CD4-positive, alpha-beta T cell (primary cell): ENCODE measurements at regions not wholly inside any gene's neighbourhood (a gene's known extent, or its start where the extent isn't known, plus 50 kb on each side); places are given as distances from the start of the nearest gene placed in this dataset.

Experiments used
- ATAC-seq: fragments of 200-7000 bp; cut with Tn5 transposase; one replicate; pipeline ENCODE4 v1.10.0; 2022; ENCODE audit warnings: mild to moderate bottlenecking; ENCODE audit not compliant: poor library complexity
- CTCF ChIA-PET: fragments of 350-600 bp; sonication (Branson Sonifier 250); formaldehyde crosslinking; loops from one replicate; lab custom pipeline; 2021; ENCODE audit warnings: antibody characterized with exemption, inconsistent platforms; lab: Charles Lee
- POLR2A ChIA-PET: fragments of 350-600 bp; sonication (Branson Sonifier 250); formaldehyde crosslinking; loops from one replicate; lab custom pipeline; 2021; ENCODE audit warnings: antibody characterized with exemption, inconsistent platforms; lab: Charles Lee
- DNase-seq, 14 experiments: peaks; one replicate each; pipeline ENCODE4 v3.0.0-alpha.2; 2013 to 2020; ENCODE audit warnings: mixed read lengths in 2 of 14
- H3K27ac ChIP-seq, 2 donors: one replicate each; pipeline versions ENCODE4 v1.5.1 to v1.7.0; 2013; ENCODE audit warnings: low read length in 2 of 2, low read depth in 1 of 2, mild to moderate bottlenecking in 1 of 2
- H3K27me3 ChIP-seq, 2 experiments: 1 replicate in 1 of 2; 2 replicates in 1 of 2; pipeline versions ENCODE4 v1.6.1 to v1.7.0; 2013; ENCODE audit warnings: low read length in 2 of 2, control low read depth in 1 of 2, mild to moderate bottlenecking in 1 of 2, moderate library complexity in 1 of 2; ENCODE audit not compliant: insufficient read depth in 2 of 2, control insufficient read depth in 1 of 2
- H3K36me3 ChIP-seq: one replicate; pipeline ENCODE4 v1.6.1; 2013; ENCODE audit warnings: low read length, control low read depth; ENCODE audit not compliant: insufficient read depth
- H3K4me1 ChIP-seq: one replicate; pipeline ENCODE4 v1.6.1; 2013; ENCODE audit warnings: low read length, control low read depth; ENCODE audit not compliant: insufficient read depth
- H3K4me3 ChIP-seq: one replicate; pipeline ENCODE4 v1.5.1; 2013; ENCODE audit warnings: mild to moderate bottlenecking, low read length, moderate library complexity
- H3K9me3 ChIP-seq, 2 experiments: 1 replicate in 1 of 2; 2 replicates in 1 of 2; pipeline versions ENCODE4 v1.6.1 to v1.7.0; 2013; ENCODE audit warnings: low read length in 2 of 2, mild to moderate bottlenecking in 2 of 2, control low read depth in 1 of 2, moderate library complexity in 1 of 2; ENCODE audit not compliant: control insufficient read depth in 1 of 2, insufficient read depth in 1 of 2
- H3K27ac Mint-ChIP-seq: one replicate; pipeline ENCODE4 v1.8.0; 2020; ENCODE audit warnings: mixed read lengths
- H3K27me3 Mint-ChIP-seq: one replicate; pipeline ENCODE4 v1.8.0; 2021; ENCODE audit warnings: mixed read lengths
- H3K36me3 Mint-ChIP-seq: one replicate; pipeline ENCODE4 v1.8.0; 2021; ENCODE audit warnings: low read depth, mixed read lengths
- H3K4me1 Mint-ChIP-seq: one replicate; pipeline ENCODE4 v1.8.0; 2021; ENCODE audit warnings: low read depth, mixed read lengths
- H3K4me3 Mint-ChIP-seq: one replicate; pipeline ENCODE4 v1.8.0; 2020; ENCODE audit warnings: mild to moderate bottlenecking, mixed read lengths
- H3K9me3 Mint-ChIP-seq: one replicate; pipeline ENCODE4 v1.8.0; 2020; ENCODE audit warnings: mixed read lengths
- intact Hi-C, 2 experiments: fragments of 100-400 bp; cut with DNase I in 1 of 2; cut with micrococcal nuclease in 1 of 2; formaldehyde crosslinking; loops; one replicate each; pipeline versions ENCODE4 v1.15.1 to v1.9.0; 2023 to 2025; cut with DNase I, micrococcal nuclease
- TF ChIP-seq, protein P1 (sequence below): fragments of 200-600 bp; IDR thresholded peaks from one replicate; pipeline ENCODE4 v1.8.0; 2022; ENCODE audit warnings: antibody characterized with exemption, mild to moderate bottlenecking

DNA sequence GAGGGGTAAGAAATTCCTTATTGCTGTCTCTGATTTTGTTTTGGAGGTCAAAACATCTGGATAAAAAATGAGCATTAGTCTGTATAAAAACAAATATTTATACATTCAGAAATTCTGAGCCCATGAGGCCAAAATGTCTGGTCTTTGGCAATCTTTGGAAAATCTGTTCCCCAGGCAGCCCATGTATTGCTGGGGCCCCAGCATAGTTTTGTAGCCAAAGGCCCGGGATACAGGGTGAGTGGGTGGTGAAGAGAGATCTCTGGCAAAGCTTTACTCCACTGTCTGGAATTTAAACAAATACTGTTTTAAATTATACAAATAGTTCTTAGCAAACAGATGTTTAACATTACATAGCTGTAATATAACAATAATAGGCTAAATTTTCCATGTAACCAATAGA, 134.7 kb upstream of the GALNT17 start:
- Mint-ChIP-seq H3K27me3 (no peaks in the 10 kb centered on the region), H3K36me3 (no peaks in the 10 kb centered on the region), H3K9me3 (peaks cover 15% of the 10 kb centered on the region), H3K27ac (no peak overlapping the region), H3K4me1 (no peaks in the 10 kb centered on the region), H3K4me3 (no peak overlapping the region)
- Histone ChIP-seq H3K27ac (no peak overlapping the region), H3K9me3 (peaks cover 0 to 4% of the 10 kb centered on the region in 2 experiments), H3K4me1 (no peaks in the 10 kb centered on the region), H3K4me3 (no peak overlapping the region), H3K27me3 (no peaks in the 10 kb centered on the region), H3K36me3 (no peaks in the 10 kb centered on the region)
- TF ChIP-seq, protein P1, sequence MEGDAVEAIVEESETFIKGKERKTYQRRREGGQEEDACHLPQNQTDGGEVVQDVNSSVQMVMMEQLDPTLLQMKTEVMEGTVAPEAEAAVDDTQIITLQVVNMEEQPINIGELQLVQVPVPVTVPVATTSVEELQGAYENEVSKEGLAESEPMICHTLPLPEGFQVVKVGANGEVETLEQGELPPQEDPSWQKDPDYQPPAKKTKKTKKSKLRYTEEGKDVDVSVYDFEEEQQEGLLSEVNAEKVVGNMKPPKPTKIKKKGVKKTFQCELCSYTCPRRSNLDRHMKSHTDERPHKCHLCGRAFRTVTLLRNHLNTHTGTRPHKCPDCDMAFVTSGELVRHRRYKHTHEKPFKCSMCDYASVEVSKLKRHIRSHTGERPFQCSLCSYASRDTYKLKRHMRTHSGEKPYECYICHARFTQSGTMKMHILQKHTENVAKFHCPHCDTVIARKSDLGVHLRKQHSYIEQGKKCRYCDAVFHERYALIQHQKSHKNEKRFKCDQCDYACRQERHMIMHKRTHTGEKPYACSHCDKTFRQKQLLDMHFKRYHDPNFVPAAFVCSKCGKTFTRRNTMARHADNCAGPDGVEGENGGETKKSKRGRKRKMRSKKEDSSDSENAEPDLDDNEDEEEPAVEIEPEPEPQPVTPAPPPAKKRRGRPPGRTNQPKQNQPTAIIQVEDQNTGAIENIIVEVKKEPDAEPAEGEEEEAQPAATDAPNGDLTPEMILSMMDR: no peak
- POLR2A ChIA-PET: no interaction called here
- no peak for DNase-seq
- intact Hi-C loops: no loop called here
- CTCF ChIA-PET: no interaction called here
- no peak for ATAC-seq

DNA sequence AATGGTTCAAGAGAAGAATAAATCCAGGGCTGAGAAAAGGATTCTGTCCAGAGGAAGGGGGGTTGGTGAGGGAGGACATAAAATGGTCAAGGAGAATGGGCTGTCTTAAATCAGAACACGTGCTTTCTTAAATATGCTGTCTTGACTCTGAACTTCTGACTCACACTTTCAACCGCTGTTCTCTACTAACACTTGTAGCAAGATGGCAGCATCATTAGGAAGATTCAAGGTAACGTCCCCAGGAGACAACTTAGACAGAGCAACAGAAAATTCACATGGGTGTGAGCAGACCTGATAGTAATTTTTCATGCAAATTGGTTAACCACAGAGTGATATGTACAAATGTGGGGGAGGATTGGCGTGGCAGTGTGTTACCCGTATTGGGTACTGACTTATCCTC, 126.8 kb upstream of the GALNT17 start:
- H3K9me3 ChIP-seq: peaks cover 0 to 3% of the 10 kb centered on the region in 2 experiments
- H3K27me3 ChIP-seq: no peaks in the 10 kb centered on the region
- H3K27ac ChIP-seq: no peak overlapping the region
- ChIA-PET CTCF (no interaction called here), POLR2A (no interaction called here)
- Mint-ChIP-seq H3K36me3 (no peaks in the 10 kb centered on the region), H3K27me3 (peaks cover 4% of the 10 kb centered on the region), H3K9me3 (peaks cover 12% of the 10 kb centered on the region), H3K4me1 (no peaks in the 10 kb centered on the region), H3K27ac (no peak overlapping the region), H3K4me3 (no peak overlapping the region)
- ATAC-seq (no peak), DNase-seq (no peak)
- H3K36me3 ChIP-seq: no peaks in the 10 kb centered on the region
- TF ChIP-seq, protein P1: no peak
- no peaks in the 10 kb centered on the region for H3K4me1 ChIP-seq
- H3K4me3 ChIP-seq: no peak overlapping the region
- intact Hi-C loops: no loop called here

DNA sequence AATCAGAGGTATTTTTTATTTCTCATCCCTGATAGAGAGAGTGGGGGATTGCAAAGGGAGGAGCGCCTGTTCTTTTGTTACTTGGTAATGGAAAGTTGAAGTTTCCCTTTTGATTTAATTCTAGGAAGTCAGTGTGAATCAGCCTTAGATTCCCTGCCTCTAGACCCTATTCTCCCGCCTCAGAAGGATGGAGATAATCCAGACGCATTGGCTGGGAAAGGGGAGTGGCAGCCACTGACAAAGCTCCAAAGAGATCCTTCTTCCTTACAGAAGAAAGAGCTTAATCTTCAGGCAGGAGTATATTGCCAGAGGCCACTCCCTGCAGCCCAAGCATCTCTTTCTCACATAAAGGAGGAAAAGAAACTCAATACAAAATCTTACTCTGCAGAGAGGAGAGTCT, 122.3 kb upstream of the GALNT17 start:
- CTCF ChIA-PET: no interaction called here
- H3K4me1 ChIP-seq: no peaks in the 10 kb centered on the region
- POLR2A ChIA-PET: no interaction called here

More for the DNA sequence above, 122.3 kb upstream of the GALNT17 start:
- ATAC-seq (no peak), DNase-seq (no peak)
- Histone ChIP-seq H3K27ac (no peak overlapping the region), H3K27me3 (no peaks in the 10 kb centered on the region), H3K9me3 (peaks cover 0 to 4% of the 10 kb centered on the region in 2 experiments), H3K36me3 (no peaks in the 10 kb centered on the region), H3K4me3 (no peak overlapping the region)
- Mint-ChIP-seq H3K27me3 (peaks cover 4% of the 10 kb centered on the region), H3K4me3 (no peak overlapping the region), H3K9me3 (peaks cover 13% of the 10 kb centered on the region), H3K4me1 (no peaks in the 10 kb centered on the region), H3K27ac (no peak overlapping the region), H3K36me3 (no peaks in the 10 kb centered on the region)
- intact Hi-C loops: no loop called here
- TF ChIP-seq, protein P1: no peak
